ENCODE measurements at regions not wholly inside any gene's neighbourhood (a gene's known extent, or its start where the extent isn't known, plus 50 kb on each side); places are given as distances from the start of the nearest gene placed in this dataset.

GRCh38 chr10:2826675-2827074, 240.7 kb upstream of the PFKP start:
- TF ChIP-seq CTCF (conservative IDR thresholded peaks at IDR 0.05; ENCODE audit: low read depth, low read length) = no peak
- no peak for TF ChIP-seq EZH2phosphoT487 (IDR thresholded peaks at IDR 0.05; ENCODE audit: borderline replicate concordance, low read length)

Measured in PC-3 (cell line).